HCT116 (cell line): ENCODE measurements at regions not wholly inside any gene's neighbourhood (a gene's known extent, or its start where the extent isn't known, plus 50 kb on each side); places are given as distances from the start of the nearest gene placed in this dataset.

Experiments used
- CTCF ChIP-seq, 3 experiments: fragments of 200-600 bp in 1 of 3; sonication (generic) in 1 of 3; IDR thresholded peaks in 2 of 3; conservative IDR thresholded peaks in 1 of 3; 2 replicates each; pipeline ENCODE4 v1.5.1; 2012 to 2017; ENCODE audit warnings: low read depth in 2 of 3, low read length in 2 of 3, antibody characterized with exemption in 1 of 3, borderline replicate concordance in 1 of 3, control low read depth in 1 of 3, mild to moderate bottlenecking in 1 of 3, mixed read lengths in 1 of 3, mixed run types in 1 of 3, moderate library complexity in 1 of 3; ENCODE audit not compliant: insufficient read depth in 1 of 3
- EZH2 ChIP-seq: fragments of 200-600 bp; sonication (generic); IDR thresholded peaks from 2 replicates; pipeline ENCODE4 v1.6.1; 2017; ENCODE audit warnings: antibody characterized with exemption, mixed run types
- POLR2A ChIP-seq: IDR thresholded peaks from 2 replicates; pipeline ENCODE4 v1.7.0; 2011; ENCODE audit warnings: borderline replicate concordance; ENCODE audit not compliant: insufficient read depth, insufficient read length; ENCODE audit errors: extremely low read depth
- YY1 ChIP-seq: IDR thresholded peaks from 2 replicates; pipeline ENCODE4 v1.6.1; 2011; ENCODE audit warnings: low read length, low read depth, moderate library complexity, mild to moderate bottlenecking; ENCODE audit not compliant: insufficient replicate concordance; ENCODE audit errors: extremely low read depth

DNA sequence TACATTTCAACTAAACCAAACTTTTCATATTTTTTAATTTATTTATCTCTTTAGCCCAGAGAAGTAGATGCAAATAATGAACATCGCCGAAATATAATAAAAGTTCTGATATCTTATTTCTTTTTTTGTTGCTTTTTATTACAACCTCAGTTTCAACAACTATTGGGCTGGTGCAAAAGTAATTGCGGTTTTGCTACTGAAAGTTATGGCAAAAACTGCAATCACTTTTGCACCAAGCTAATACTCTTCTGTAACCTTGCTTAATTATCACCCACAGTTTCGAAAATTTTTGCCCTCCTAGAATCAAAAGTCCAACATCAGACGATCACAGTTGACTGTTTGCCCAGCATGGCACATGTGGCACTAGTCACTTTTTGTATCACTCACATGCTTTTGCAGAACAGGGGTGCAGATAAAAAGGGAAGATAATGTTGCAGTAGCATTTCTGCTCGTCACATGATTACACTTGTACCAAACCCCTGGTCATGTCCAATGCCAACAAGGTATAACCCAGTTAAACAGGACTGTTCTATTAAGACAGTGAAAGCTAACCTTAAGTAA is 242.4 kb upstream of the GALNT5 start:
- TF ChIP-seq EZH2 (no peak), YY1 (no peak), CTCF (IDR thresholded peaks at IDR 0.05 in 2 of 3, conservative IDR thresholded peaks at IDR 0.05 in 1 of 3; ENCODE audit: borderline replicate concordance in 1 of 3, insufficient read depth in 1 of 3, low read depth in 2 of 3, low read length in 2 of 3) (no peak), POLR2A (no peak)
